ENCODE measurements at regions not wholly inside any gene's neighbourhood (a gene's known extent, or its start where the extent isn't known, plus 50 kb on each side); places are given as distances from the start of the nearest gene placed in this dataset.

- H3K27ac ChIP-seq, result no peak overlapping the region
- no peak for DNase-seq (ENCODE audit: low read depth in 1 of 2, low spot score in 1 of 2)
- H3K27me3 ChIP-seq, result no peaks in the 10 kb centered on the region
- TF ChIP-seq CTCF (IDR thresholded peaks at IDR 0.05; ENCODE audit: low read depth, low read length), result no peak
- no peak overlapping the region for H3K4me3 ChIP-seq
- no peaks in the 10 kb centered on the region for H3K9me3 ChIP-seq (ENCODE audit: low read depth)
- H3K4me1 ChIP-seq (ENCODE audit: low read depth), result no peaks in the 10 kb centered on the region
- H3K36me3 ChIP-seq, result no peaks in the 10 kb centered on the region
These were observed 134.5 kb upstream of the SMIM23 start for GRCh38 chr5:171651102-171651501.

GRCh38 chr5:171654881-171655280, 130.7 kb upstream of the SMIM23 start:
- no peaks in the 10 kb centered on the region for H3K27me3 ChIP-seq
- no peaks in the 10 kb centered on the region for H3K9me3 ChIP-seq (ENCODE audit: low read depth)
- no peak overlapping the region for H3K4me3 ChIP-seq
- H3K4me1 ChIP-seq (ENCODE audit: low read depth), result no peaks in the 10 kb centered on the region
- no peaks in the 10 kb centered on the region for H3K36me3 ChIP-seq
- no peak for TF ChIP-seq CTCF (IDR thresholded peaks at IDR 0.05; ENCODE audit: low read depth, low read length)
- no peak overlapping the region for H3K27ac ChIP-seq
- DNase-seq (ENCODE audit: low read depth in 1 of 2, low spot score in 1 of 2), result no peak

GRCh38 chr5:171657473-171657872, 128.1 kb upstream of the SMIM23 start:
- no peaks in the 10 kb centered on the region for H3K27me3 ChIP-seq
- no peaks in the 10 kb centered on the region for H3K9me3 ChIP-seq (ENCODE audit: low read depth)
- no peak for TF ChIP-seq CTCF (IDR thresholded peaks at IDR 0.05; ENCODE audit: low read depth, low read length)
- no peak overlapping the region for H3K4me3 ChIP-seq
- no peak for DNase-seq (ENCODE audit: low read depth in 1 of 2, low spot score in 1 of 2)
- no peak overlapping the region for H3K27ac ChIP-seq
- no peaks in the 10 kb centered on the region for H3K36me3 ChIP-seq
- peaks cover 14% of the 10 kb centered on the region for H3K4me1 ChIP-seq (ENCODE audit: low read depth)

- DNase-seq (ENCODE audit: low read depth in 1 of 2, low spot score in 1 of 2), result no peak
- Histone ChIP-seq H3K27me3 (no peaks in the 10 kb centered on the region), H3K4me3 (no peak overlapping the region), H3K4me1 (ENCODE audit: low read depth) (peaks cover 14% of the 10 kb centered on the region), H3K9me3 (ENCODE audit: low read depth) (no peaks in the 10 kb centered on the region), H3K36me3 (no peaks in the 10 kb centered on the region), H3K27ac (no peak overlapping the region)
- no peak for TF ChIP-seq CTCF (IDR thresholded peaks at IDR 0.05; ENCODE audit: low read depth, low read length)
These were observed 125.7 kb upstream of the SMIM23 start for GRCh38 chr5:171659896-171660295.

- Histone ChIP-seq H3K27me3 (no peaks in the 10 kb centered on the region), H3K27ac (no peak overlapping the region), H3K4me3 (no peak overlapping the region), H3K36me3 (no peaks in the 10 kb centered on the region), H3K4me1 (ENCODE audit: low read depth) (peaks cover 14% of the 10 kb centered on the region), H3K9me3 (ENCODE audit: low read depth) (no peaks in the 10 kb centered on the region)
- TF ChIP-seq CTCF (IDR thresholded peaks at IDR 0.05; ENCODE audit: low read depth, low read length), result no peak
- DNase-seq (ENCODE audit: low read depth in 1 of 2, low spot score in 1 of 2), result no peak
These were observed 125.2 kb upstream of the SMIM23 start for GRCh38 chr5:171660434-171660833.

- H3K27me3 ChIP-seq, result no peaks in the 10 kb centered on the region
- no peaks in the 10 kb centered on the region for H3K9me3 ChIP-seq (ENCODE audit: low read depth)
- H3K27ac ChIP-seq, result no peak overlapping the region
- DNase-seq (ENCODE audit: low read depth in 1 of 2, low spot score in 1 of 2), result peak; percentile 10 to 22
- TF ChIP-seq CTCF (IDR thresholded peaks at IDR 0.05; ENCODE audit: low read depth, low read length), result no peak
- no peaks in the 10 kb centered on the region for H3K36me3 ChIP-seq
- peaks cover 14% of the 10 kb centered on the region for H3K4me1 ChIP-seq (ENCODE audit: low read depth)
- H3K4me3 ChIP-seq, result no peak overlapping the region
These were observed 124.5 kb upstream of the SMIM23 start for GRCh38 chr5:171661143-171661542.

Measured in cardiac muscle cell (in vitro differentiated cells and primary cell).